RPMI8226 (cell line): ENCODE measurements at regions not wholly inside any gene's neighbourhood (a gene's known extent, or its start where the extent isn't known, plus 50 kb on each side); places are given as distances from the start of the nearest gene placed in this dataset.
"Not testable (repeated sequence)": the region's sequence is repeated elsewhere in the genome, so short reads cannot be mapped to it uniquely, and the experiment has no call there.

ENCODE experiments used
- DNase-seq: peaks from one replicate; pipeline ENCODE4 v3.0.0-alpha.2; 2015

DNA sequence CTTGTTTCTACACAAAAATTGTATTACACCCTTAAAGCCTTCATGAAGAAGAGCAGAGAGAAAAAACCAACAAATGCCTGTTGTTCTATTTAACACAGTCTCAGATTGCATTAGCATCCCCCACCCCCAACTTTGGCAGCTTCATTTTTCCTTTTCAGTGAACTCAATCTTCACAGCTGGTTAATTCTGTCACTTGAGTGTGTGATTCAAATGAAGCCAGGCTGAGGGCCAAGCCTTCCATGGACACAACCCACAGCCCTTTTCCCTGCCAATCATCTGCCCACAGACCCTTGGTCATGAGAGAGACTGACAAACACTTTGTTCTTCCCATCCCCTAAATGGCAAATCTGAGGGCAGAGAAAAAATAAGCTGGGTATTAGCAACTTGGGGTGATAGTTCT is 217.5 kb upstream of the NMUR2 start:
- DNase-seq, result no peak

DNA sequence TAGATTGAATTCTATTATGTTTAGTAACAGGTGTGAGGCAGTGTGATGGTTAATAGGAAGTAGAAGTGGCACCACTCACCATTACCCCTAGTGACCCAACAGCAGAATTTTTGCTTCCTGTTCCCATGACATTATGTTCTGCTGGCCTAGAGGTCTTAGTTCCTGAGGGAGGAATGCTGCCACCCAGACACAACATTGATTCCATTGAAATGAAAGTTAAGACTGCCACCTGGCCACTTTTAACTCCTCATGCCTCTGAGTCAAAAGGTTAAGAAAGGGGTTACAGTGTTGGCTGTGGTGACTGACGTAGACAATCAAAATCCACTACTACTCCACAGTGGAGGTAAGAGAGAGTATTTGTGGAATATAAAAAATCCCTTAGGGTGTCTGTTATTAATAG is 218.9 kb upstream of the NMUR2 start:
- DNase-seq, result no peak

DNA sequence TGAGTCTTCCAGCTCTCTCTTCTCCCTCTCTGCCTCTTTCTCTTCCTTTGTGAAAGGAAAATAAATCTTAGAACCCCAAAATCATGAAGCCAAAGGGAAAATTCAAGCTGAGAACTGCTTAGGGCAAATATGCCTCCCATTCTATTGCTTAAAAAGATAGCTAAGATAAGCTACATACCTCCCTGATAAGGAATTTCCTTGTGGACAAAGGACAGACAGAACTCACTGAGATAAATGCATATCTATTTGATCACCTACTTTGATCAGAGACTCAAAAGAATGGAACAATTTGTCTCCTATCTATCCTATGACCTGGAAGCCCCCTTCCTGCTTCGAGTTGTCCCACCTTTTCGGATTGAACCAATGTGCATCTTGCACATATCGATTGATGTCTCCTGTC is 220.6 kb upstream of the NMUR2 start:
- no peak for DNase-seq

DNA sequence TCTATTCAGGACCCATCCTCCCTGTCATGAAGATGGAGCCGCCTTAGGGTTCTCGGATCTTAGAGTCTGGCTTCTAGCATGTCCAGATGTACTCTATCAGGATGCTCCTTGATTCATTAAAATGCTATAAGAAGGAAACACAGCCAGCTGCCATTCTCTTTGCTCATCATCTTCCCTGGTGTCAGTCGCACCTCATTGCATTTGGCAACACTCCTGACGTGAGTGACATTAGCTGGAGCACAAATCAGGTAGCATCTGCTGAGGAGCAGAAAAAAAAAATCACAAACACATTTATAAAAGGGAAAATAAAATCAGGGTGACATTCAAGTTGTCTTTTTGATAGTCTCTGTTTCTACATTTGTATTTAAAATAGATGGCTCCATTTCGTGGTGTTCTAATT is 226.1 kb upstream of the NMUR2 start:
- DNase-seq, result no peak

DNA sequence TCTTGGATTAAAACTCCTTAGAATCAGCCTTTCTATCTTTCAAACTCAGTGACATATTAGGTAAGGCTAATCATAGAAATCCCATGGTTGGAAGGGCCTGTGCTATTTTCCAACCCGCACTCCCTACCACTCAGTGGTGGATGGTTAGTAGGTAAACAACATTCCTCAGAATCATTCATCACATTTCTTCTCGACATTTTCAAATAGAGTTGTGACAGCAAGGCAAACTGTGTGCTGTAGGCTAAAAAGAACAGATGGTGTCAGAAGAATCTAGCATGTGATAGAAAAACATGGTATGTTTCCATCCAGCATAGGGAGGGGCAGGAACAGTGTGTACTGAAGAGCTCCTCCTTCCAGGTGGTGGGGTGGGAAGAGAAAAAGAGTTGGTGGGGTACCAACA is 227.3 kb upstream of the NMUR2 start:
- no peak for DNase-seq

DNA sequence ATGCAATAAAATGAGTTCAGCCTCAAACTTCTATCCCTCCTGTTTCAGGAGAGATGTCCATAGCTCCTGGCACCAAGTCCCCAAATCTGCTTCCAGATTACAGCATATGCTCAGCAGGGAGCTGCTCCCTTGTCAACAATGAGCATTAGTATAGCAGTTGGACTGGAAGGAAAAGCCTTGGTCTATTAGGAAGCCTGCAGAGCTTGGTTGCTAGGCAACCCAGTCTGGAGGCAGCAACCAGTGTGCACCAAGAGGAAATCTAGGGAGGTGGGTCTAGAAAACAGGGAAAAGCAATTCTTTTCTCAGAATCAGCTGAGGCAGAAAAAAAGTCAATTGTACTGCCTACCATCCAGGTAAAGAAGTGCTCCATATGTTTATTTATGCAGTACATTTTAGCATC is 229.5 kb upstream of the NMUR2 start:
- no peak for DNase-seq

DNA sequence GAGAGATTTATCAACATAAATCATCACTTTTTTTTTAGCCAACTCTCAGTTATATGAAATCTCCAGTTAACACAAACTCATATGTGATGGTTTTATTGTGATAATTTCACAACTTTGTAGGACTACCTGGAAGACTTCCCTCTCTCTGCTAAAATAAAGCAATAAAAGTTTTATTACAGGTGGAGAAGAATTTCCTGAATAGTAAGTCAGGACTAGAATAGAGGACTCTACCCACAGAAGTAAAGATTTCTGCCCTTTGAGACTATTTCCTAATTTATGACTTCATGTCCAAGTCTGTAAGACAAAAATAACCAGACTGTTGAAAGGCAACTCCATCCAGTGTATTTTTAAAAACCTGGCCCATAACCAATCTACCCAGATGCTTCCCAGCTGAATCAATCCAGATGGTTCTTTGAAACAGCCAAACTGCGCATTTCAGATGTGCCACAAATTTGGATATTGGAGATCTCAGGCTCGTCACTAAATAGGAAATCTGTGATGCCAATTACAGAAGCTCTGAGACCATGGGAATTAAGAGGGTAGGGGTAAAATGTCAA is 234.0 kb upstream of the NMUR2 start:
- no peak for DNase-seq

DNA sequence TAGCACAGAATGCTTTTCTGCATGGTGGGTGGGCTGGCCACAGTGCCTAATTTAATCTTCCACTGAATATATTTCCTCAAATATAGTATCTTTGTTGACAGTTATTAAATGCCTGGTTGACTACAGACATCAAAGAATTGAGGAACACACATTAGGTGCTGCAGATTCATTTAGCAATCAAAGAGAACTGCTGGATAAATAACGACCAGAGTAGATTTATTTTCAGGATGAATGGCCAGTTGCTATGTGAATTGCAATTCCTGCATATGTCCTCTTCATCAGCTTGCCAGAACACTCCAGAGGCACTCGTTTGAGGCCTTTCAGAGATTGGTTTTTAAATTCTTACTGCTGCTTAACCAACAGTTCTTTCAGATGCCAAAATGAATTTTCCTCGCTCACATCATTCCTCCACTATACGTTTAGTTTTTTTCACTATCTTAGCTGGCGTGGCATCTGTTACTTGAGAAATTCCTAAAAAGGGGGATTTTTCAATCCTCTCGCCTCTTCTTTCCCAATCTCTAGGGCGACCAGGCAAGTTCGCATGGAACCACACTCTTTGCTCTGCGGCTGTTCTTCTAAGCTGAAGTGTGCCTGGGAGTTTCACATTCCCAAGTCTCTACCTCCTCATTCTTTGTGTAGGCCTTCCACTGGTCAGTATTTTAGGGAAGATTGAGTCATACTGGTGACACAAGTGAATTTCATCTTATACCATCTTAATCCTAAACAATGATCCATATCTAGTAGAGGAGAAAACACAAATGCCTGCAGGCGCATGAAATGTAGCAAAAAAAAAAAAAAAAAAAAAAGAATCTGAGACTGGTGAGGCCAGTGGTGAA is 237.1 kb upstream of the NMUR2 start:
- no peak for DNase-seq

DNA sequence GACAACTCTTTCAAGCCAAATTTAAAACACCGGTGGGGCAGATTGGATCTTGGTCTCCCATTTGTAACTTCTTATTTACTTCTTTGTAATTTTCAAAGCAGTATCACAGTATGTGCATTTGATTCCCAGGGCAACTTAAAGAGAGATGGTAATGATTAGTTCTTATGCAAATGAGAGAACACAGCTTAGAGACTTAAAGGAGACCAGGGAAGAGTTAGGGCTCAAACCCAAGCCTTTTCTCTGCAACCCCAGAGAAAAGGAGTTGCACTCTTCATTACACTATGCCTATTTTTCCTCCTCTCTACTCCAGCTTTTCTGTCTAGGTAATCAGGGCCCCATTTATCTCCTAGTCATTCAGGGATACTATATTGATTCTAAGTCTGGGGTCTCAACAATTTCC is 237.8 kb upstream of the NMUR2 start:
- no peak for DNase-seq

DNA sequence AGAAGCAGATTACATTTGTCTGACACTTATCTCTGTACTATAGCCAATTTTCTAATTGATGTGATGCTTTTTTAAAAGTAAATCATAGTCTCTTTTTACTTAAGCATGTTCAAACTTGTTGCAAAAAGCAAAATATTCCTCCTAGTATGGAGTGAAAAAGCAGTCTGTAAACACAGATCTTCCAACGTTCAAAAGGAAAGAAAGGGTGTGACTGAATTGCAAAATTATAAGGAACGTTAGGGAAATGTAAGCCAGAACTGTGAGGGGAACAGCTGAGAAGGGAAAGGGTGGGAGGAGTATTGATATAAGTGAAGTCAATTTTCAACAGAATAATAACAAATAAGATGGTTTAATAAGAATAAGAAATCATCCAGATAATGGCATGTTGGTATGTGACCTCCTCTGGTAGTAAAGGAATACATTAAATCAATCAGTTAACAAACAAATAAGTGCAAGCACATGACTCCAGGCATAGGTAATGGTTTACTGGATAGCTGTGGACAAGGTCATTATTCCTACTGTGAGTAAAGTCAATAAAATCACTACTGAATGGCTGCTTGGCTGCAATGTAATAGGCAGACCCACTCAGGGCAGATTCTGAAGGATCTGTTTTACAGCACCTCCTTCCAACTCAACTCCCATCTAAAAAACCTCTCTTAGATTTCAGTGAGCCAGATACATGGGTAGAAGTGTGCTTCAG is 239.1 kb upstream of the NMUR2 start:
- DNase-seq, result no peak

DNA sequence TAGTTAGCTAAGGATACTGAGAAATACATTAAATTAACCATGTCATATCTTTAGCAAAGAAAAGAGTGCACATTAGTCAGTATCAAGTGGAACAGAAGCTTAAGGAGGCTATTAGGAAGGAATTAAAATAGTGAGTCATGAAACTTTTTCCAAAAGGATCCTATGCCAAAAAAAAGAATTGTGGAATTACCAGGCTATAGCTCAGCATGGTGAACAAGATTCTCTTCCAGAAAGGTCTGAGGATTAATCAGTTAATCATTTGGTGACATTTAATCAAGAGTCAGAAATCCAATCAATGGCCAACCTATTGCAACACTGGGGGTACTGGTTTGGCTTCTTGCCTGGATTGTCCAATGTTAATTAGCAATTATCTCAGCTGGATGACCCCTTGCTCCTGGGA is 244.5 kb upstream of the NMUR2 start:
- DNase-seq, result no peak

DNA sequence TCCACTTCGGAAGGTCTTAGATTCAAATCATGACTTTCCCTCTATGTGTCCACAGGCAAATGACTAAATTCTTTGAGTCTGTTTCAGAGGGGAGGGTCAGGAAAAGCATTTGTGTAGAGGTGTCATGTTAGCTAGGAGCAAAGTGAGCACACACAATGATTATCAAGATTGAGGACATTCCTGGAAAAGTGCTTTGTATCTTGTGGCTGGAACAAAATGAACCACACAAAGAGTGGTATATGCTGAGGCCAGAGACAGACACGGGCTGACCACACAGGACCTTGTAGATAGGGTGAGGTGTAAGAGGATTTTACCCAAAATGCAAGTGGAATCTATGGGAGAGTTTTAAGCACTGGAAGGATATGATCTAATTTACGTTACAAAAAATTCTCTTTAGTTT is 245.3 kb upstream of the NMUR2 start:
- no peak for DNase-seq

DNA sequence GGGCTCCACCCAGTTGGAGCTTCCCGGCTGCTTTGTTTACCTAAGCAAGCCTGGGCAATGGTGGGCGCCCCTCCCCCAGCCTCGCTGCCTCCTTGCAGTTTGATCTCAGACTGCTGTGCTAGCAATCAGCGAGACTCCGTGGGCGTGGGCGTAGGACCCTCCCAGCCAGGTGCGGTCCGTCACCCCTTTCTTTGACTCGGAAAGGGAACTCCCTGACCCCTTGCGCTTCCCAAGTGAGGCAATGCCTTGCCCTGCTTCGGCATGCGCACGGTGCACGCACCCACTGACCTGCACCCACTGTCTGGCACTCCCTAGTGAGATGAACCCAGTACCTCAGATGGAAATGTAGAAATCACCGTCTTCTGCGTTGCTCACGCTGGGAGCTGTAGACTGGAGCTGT is 254.4 kb upstream of the NMUR2 start:
- not testable (repeated sequence) for DNase-seq

DNA sequence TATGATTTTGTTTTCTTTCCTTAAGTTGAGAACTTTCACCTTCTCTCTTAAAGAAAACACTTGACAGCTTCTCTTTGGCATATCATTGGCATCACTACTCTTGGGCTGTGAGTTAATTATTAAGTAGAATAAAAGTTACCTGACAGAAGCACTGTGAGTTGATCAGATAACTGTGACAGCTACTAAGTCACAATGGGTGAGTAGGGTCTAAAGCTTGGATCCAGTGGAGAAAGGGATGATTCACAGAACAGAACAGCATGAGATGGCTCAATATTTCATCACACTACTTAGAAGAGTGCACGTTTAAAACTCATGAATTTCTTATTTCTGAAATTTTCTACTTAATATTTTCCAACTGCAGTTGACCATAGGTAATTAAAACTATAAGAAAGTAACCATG is 268.5 kb upstream of the NMUR2 start:
- DNase-seq, result no peak

DNA sequence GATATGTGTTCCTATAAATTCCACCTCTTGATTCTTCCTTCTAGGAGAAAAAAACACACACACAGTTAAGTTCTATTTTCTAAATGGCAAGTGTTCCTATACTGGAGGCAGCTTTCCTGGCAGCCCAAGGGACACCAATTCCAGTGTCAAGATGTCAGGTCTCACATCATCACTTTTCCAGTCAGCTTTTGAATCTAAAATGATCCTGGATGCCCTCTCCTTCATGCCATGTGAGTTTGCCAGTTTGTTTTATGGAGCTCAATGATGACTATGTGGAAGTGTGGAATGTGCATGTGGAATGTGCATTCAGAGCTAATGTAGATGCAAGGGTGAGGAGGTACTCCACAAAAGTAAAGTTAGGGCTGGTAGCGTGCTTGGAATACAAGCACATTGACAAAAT is 269.3 kb upstream of the NMUR2 start:
- DNase-seq, result no peak

DNA sequence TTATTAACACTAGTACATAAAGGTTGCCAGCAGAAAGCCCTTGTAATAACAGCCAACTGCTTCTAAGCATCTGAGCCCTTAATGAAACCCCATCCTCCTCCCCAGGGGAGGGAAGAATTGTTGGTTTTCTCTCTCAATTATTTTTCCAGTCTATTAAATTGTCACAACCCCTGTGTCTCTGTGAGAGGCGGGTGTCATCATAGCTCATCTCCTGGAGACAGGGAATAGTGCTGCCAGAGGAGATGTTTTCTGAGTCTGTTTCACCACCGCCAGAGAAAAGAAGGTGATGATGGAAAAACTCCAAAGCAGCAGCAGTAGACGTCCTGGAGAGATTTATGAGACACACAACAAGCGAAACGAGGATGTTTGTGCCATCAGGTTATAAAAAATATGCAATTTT is 271.1 kb upstream of the NMUR2 start:
- DNase-seq, result no peak

DNA sequence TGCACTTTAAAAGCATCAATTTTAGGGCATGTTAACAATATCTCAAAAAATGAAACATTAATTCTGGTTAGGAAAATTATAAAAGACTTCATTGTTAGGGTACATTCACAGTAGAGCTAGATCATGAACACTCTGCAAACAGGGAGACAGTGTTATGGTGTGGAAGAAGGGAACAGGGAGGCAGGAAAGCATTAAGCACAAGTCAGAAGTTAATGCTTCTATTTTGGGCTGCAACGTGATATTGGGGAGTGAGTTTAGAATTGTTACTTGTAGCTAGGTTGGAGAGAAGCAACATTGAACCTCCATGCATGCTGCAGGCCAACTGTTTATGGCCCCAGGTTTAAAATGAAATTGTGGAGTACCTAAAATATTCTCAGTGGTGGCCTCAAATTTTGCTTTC is 278.1 kb upstream of the NMUR2 start:
- DNase-seq, result no peak

DNA sequence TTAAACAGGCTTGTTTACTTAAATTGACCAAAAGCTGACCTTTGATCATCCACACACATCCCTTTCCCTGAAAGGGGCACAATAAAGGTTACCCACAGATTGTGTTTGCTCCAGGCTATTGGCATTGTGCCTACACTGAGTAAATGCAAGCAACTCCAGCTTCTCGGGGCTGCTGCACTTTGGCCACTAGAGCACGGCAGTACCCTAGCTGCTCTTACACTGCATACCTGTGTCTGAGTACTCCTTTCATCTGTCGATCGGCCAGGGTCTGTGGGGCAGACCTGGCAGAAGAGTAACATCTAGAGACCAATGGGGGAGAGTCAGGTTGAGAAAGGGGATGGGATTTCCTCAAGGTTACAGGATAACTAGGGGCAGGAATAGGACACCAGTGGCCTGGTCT is 281.9 kb upstream of the NMUR2 start:
- no peak for DNase-seq

DNA sequence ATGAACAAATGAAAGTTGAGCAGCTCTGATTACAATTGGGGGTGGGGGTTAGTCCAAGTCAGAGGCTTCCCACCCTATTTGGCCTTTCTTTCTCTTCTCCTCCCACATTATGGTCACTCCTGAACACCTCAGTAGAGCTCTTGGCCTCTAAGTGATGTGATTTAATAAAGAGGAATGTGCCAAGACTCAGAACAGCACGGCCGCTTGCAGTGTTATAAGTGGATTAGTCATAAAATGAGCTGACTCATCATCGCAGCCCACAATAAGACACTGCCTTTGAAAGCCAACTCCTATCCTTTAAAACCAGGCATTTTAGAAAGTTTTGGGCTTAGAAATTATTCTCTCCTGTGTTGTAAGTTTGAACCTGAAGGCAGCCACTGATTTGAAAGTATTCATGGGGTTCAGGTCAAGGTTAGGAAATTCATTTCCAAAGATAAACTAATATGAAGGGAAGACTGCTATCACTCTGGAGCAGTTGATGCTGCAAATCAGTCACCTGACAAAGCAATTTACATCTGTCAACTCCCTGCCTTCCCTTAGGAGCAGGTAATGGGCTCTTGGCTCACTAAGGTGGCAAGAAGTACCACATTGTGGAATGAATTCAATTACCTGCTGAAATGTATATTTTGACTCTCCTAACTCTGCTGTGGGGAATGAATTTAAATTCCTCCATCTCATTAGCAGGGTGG is 283.6 kb upstream of the NMUR2 start:
- no peak for DNase-seq

DNA sequence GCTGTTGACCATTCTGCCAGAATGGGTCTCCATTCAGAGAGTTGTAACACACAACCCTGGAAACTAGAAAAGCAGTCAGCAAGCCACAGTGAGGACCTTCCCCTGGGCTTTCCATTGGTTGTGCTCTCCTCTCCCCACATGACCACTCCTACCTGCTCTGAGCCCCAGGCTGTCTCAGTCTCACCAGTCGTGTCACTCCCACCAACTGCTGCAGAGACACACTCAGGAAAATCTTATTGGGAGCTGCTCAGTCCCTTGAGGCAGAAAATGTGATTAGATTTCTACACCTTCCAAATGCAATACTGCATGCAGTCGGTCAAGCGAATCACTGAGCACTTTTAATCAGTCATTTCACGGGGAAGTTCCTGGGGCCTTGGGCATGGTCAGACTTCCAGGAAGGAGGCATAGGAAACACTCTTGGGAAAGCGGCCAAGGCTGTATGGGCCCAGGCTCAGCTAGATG is 284.2 kb upstream of the NMUR2 start:
- DNase-seq, result no peak

DNA sequence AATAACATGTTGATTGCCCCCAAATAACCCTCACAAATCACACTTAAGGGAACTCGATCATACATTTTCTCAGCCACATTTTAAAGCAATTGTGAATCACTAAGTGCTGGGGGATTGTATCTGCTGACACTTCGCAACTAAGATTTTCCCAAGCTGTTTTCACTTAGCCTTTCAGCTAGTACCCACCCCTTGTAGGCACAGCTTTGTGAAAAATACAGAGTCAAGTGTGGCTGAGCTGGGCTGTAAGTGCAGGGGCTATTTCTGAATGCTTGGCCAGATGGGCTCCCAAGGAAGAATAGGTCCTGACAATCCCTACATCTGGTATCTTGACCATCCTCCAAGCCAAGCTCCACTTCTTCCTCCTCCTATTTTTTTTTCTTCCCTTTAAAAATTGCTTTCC is 289.2 kb upstream of the NMUR2 start:
- DNase-seq, result no peak

DNA sequence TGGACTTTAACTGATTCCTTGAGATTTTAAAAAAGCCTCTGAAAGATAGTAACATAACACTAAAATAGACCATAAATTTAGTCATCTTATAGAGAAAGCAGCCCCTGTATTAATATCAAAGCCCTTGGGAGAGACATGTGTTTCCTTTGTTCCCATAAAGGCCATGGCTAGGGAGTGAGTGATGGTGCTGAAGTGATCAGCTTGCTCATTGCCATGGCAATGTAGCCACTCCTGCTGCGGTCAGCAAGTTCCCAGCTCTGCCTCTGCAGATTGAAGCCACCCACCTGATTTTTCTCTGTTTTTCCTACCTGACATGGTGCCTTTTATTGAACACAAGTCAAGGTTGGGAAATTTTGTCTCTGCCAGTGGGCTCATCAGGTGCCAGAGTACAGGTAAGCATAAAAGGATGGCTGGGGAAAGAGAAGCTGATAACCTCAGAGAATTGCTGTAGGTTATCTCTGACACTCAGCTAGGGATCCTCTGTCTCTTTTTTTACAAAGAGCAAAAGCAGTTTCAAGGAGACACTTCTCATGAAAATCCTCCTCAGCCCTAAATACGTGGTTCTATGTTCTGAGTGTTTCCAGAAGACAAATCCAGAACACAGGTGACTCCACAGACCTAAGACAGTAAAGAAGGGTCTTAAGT is 296.3 kb upstream of the NMUR2 start:
- no peak for DNase-seq

DNA sequence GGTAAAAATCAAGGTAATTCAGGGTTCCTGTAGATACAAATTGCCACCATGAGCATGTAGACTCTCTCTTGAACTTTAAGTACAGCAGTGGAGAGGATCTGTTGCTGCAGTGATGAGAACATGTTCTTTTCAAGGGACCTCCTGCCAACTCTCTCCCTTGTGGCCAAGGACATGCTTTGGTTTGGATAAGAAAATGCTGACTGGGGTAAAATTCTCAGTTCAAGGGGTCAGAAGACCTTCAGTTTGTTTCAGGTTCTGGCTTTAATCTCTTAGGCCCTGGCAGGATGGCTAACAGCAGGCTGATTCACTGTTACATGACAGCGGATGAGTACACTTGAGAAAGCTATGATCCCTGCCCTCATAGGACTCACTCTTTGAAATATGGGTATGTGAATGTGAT is 299.2 kb upstream of the NMUR2 start:
- DNase-seq, result no peak
